ENCODE measurements at regions not wholly inside any gene's neighbourhood (a gene's known extent, or its start where the extent isn't known, plus 50 kb on each side); places are given as distances from the start of the nearest gene placed in this dataset.
"Not testable (repeated sequence)": the region's sequence is repeated elsewhere in the genome, so short reads cannot be mapped to it uniquely, and the experiment has no call there.

- DNase-seq = no peak
These were observed 766.2 kb upstream of the TMEFF2 start for GRCh38 chr2:192960945-192961344.

DNA sequence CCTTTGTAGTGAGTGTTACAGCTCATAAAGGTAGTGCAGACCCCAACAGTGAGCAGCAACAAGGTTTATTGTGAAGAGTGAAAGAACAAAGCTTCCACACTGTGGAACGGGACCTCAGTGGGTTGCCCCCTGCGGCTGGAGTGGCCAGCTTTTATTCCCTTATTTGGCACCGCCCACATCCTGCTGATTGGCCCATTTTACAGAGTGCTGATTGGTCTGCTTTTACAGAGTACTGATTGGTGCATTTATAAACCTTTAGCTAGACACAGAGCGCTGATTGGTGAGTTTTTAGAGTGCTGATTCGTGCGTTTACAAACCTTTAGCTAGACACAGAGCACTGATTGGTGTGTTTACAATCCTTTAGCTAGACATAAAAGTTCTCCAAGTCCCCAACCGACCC, 763.9 kb upstream of the TMEFF2 start:
- DNase-seq = not testable (repeated sequence)

DNA sequence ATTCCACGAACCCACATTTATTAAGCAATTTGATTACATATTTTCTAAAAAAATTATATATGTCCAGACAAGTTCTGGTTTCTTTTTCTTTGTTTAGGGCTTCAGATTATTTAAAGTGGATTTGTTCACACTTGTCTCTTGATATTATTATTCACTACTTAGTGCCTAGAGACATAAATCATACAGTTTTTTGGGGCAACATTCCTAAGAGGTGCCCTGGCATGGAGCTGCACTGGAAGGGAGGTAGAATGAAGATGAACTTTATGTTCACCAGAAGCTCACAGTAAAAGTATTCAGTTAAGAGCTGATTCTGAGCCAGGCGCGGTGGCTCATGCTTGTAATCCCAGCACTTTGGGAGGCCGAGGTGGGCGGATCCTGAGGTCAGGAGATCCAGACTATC, 762.7 kb upstream of the TMEFF2 start:
- DNase-seq = no peak

DNA sequence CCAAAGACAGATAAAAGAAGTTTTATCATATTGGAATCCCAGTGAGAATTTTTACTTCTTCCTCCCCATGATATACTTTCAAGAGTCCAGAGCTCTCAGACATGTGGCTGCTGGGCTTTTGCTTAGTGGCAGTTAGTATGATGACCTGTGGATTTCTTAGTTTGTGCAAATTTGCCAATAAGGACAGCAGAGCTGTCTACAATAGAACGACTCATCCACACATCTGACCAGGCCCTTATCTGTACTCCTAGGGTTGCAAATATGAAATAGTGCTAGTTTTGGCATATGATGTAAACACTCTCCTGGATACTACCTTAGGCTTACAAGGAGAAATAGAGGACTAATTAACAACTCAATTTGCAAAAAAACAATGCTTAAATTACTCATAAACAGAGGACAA, 758.4 kb upstream of the TMEFF2 start:
- no peak for DNase-seq

GRCh38 chr2:192952245-192952644, 757.5 kb upstream of the TMEFF2 start:
- DNase-seq = no peak

GRCh38 chr2:192948316-192948715, 753.6 kb upstream of the TMEFF2 start:
- DNase-seq = no peak

DNA sequence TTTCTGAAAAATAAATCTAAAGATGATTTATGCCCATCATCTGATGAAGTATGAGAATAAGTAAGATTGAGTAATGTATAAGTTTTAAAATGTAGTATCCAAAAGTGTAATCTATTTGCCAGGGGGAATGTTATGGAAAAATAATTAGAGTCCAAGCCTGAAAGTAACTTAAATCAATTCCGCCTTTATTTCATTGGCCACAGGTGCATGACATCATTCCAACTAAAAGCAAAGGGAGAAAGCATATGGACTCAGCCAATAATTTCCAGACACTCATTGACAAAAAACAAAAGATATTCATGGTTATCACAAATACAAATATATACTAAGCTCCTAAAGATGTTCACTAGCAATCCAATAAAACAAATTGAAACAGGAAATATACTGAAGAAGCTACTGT, 752.6 kb upstream of the TMEFF2 start:
- DNase-seq = no peak

GRCh38 chr2:192940767-192941166, 746.0 kb upstream of the TMEFF2 start:
- DNase-seq = no peak

- no peak for DNase-seq
These were observed 737.6 kb upstream of the TMEFF2 start for GRCh38 chr2:192932376-192932775.

- DNase-seq = not testable (repeated sequence)
These were observed 726.9 kb upstream of the TMEFF2 start for GRCh38 chr2:192921631-192922030.

DNA sequence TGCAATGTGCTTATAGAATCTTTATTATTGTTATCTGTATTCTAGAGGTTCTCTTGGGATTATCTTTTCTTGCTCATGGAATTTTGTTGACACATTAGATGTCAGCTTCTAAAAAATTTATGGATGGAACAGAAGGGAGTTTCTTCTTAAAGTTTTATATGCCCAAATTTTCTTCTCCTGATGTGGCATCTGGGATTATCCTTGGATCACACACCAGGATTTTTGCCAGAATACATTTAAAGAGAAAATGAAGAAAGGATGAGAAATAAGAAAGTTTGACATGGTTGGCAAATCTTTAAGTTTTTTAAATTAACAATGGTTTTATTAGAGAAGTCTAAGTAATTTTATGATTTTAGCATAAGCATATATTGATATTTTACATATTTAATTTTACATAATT, 706.7 kb upstream of the TMEFF2 start:
- DNase-seq = no peak

GRCh38 chr2:192899466-192899865, 704.7 kb upstream of the TMEFF2 start:
- DNase-seq = no peak

DNA sequence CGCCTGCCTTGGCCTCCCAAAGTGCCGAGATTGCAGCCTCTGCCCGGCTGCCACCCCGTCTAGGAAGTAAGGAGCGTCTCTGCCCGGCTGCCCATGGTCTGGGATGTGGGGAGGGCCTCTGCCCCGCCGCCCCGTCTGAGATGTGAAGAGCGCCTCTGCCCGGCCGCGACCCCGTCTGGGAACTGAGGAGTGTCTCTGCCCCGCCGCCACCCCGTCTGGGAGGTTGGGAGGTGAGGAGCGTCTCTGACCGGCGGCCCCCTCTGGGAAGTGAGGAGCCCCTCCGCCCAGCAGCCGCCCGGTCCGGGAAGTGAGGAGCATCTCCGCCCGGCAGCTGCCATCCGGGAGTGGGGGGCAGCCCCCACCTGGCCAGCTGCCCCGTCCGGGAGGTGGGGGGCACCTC, 699.2 kb upstream of the TMEFF2 start:
- not testable (repeated sequence) for DNase-seq

GRCh38 chr2:192888109-192888508, 693.4 kb upstream of the TMEFF2 start:
- DNase-seq = no peak

DNA sequence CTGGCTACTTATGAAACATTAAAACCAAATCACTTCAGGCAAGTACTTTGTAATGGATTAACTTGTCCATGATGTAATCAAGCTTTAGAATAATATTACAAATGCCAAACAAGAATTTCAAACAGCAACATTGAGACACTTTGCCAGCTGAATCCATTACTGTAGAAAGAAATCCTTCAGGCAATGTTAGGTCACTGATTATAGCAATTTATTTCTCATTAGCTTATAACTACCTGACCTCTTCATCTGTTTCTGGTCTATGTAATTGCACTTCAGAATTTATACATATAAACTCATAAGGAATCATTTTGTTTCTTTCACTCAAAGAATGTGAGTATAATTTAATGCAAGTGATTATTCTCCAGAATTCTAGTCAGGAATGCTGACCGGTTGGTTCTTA, 692.6 kb upstream of the TMEFF2 start:
- DNase-seq = no peak

- peak; percentile 58 for DNase-seq
These were observed 691.9 kb upstream of the TMEFF2 start for GRCh38 chr2:192886636-192887035.

- DNase-seq = peak; percentile 80
These were observed 690.9 kb upstream of the TMEFF2 start for GRCh38 chr2:192885569-192886160.

DNA sequence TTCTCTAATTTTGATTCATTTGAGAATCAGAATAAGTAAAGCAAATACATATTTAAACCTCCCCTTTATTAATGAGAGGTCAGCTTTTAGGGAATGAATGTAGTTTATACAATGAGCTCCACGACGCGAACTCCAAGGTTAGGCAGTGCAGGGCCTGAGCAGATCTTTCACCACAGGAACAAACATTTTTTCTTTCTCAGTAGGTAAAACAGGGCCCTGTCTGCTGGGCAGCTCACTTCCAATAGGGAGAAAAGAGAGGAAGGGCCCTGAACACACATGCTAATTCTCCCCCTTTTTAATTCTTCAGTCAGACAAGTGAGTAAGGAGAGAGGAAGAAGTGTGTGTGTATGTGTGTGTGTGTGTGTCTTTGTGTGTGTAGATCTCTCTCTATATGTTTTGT, 682.4 kb upstream of the TMEFF2 start:
- no peak for DNase-seq

DNA sequence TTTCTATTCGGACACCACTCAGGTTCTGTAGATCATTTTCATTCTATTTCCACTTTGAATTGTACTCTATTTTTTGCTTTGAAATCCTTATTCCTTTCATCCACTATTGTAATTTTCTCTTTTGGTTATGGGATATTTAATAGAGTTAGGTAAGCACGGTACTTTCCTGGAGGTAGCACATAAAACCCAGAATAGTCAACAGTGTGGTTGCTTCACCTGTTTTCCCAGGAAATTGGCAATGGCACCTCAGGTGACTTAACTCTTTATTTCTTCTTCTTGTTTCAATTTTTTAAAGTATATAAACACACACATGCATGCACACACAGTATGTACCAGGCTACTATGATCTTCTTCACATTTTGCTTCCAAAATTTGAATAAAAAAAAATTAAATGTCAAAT, 682.0 kb upstream of the TMEFF2 start:
- DNase-seq = no peak

GRCh38 chr2:192854706-192855105, 660.0 kb upstream of the TMEFF2 start:
- no peak for DNase-seq

GRCh38 chr2:192854031-192854430, 659.3 kb upstream of the TMEFF2 start:
- DNase-seq = no peak

DNA sequence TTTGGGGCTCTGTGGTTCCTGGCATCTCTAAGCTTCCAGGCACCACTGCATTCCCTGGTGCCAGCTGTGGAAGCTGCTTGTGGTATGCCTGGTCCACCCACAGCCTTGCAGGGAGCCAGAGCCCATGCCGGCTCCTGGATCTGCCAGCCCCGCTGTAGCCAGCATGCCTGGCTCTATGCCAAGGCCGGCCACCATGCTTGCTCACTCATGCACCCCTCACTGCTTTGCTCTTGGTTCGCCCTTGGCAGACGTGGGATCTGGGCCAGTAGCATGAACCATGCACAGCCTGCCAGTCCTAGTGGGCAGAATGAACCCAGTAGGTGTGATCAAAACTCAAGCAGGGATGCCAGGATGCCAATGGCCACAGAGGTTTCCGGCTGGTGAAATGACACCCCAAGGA, 634.2 kb upstream of the TMEFF2 start:
- no peak for DNase-seq

GRCh38 chr2:192828175-192828574, 633.4 kb upstream of the TMEFF2 start:
- DNase-seq = no peak

GRCh38 chr2:192827735-192828134, 633.0 kb upstream of the TMEFF2 start:
- no peak for DNase-seq

DNA sequence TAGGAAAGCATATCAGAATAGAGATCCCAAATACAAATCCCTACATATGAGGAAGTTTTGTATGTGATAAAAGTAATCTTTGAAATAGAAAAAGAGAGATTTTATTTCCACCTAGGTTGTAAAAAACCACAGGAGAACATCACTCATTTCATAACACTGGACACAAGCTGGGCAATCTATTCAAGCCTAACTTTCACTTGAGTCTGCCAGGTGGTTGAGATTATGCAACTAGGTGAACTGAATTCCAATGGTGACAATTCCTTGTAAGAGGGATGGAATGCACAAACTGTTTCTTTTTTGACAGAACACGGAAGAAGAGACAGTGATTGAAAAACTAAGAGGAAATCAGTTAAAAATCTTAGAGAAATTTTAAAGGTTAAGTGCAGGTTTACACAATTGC, 619.6 kb upstream of the TMEFF2 start:
- DNase-seq = no peak

GRCh38 chr2:192813341-192813740, 618.6 kb upstream of the TMEFF2 start:
- no peak for DNase-seq
